Nephron progenitor cell (in vitro differentiated cells): ENCODE measurements at regions not wholly inside any gene's neighbourhood (a gene's known extent, or its start where the extent isn't known, plus 50 kb on each side); places are given as distances from the start of the nearest gene placed in this dataset.
A peak's percentile ranks its signal among the peaks of the same experiment; 100 is the strongest.

ENCODE experiments used
- DNase-seq: peaks from one replicate; pipeline ENCODE4 v3.0.0; 2021
- H3K27ac Mint-ChIP-seq: 2 replicates; pipeline ENCODE4 v1.8.0; 2021; ENCODE audit warnings: mild to moderate bottlenecking, moderate library complexity, mixed read lengths
- H3K27me3 Mint-ChIP-seq: 2 replicates; pipeline ENCODE4 v1.8.0; 2021; ENCODE audit warnings: mild to moderate bottlenecking, low read depth, mixed read lengths; ENCODE audit not compliant: poor library complexity
- H3K36me3 Mint-ChIP-seq: 2 replicates; pipeline ENCODE4 v1.8.0; 2021; ENCODE audit warnings: low read depth, mixed read lengths
- H3K4me1 Mint-ChIP-seq: 2 replicates; pipeline ENCODE4 v1.8.0; 2021; ENCODE audit warnings: mixed read lengths
- H3K4me3 Mint-ChIP-seq: 2 replicates; pipeline ENCODE4 v1.8.0; 2021; ENCODE audit warnings: mild to moderate bottlenecking, moderate library complexity, mixed read lengths
- H3K9me3 Mint-ChIP-seq: 2 replicates; pipeline ENCODE4 v1.8.0; 2021; ENCODE audit warnings: mild to moderate bottlenecking, moderate library complexity, mixed read lengths
- TF ChIP-seq, protein P1 (sequence below): fragments of 200-600 bp; sonication (generic); IDR thresholded peaks from 2 replicates; pipeline ENCODE4 v1.5.0; 2021; ENCODE audit warnings: antibody characterized with exemption

DNA sequence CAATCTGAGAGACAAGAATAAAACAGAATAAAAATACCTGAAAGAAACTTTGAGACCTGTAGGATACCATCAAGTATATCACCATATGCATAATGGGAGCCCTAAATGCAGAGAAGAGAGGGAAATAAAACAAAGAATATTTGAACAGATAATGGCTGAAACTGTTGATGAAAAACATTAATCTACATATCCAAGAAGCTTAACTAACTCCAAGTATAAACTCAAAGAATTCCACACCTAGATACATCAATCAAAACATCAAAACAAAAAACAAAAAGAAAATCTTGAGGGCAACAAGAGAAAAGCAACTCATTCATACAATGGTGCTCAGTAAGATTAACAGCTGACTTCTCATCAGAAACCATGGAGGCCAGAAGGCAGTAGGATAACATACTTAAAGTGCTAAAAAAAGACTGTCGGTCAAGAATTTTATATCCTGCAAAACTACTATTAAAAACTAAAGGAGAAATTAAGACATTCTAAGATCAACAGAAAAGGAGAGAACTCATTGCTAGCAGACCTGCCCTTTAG is 101.6 kb downstream of the FOXD1 start:
- H3K4me1 Mint-ChIP-seq, result peaks cover 6% of the 10 kb centered on the region
- no peak overlapping the region for H3K27ac Mint-ChIP-seq
- peaks cover 15% of the 10 kb centered on the region for H3K36me3 Mint-ChIP-seq
- no peak for DNase-seq
- no peak overlapping the region for H3K4me3 Mint-ChIP-seq
- H3K9me3 Mint-ChIP-seq, result peaks cover 75% of the 10 kb centered on the region
- TF ChIP-seq, protein P1, sequence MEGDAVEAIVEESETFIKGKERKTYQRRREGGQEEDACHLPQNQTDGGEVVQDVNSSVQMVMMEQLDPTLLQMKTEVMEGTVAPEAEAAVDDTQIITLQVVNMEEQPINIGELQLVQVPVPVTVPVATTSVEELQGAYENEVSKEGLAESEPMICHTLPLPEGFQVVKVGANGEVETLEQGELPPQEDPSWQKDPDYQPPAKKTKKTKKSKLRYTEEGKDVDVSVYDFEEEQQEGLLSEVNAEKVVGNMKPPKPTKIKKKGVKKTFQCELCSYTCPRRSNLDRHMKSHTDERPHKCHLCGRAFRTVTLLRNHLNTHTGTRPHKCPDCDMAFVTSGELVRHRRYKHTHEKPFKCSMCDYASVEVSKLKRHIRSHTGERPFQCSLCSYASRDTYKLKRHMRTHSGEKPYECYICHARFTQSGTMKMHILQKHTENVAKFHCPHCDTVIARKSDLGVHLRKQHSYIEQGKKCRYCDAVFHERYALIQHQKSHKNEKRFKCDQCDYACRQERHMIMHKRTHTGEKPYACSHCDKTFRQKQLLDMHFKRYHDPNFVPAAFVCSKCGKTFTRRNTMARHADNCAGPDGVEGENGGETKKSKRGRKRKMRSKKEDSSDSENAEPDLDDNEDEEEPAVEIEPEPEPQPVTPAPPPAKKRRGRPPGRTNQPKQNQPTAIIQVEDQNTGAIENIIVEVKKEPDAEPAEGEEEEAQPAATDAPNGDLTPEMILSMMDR, result no peak
- peaks cover 4% of the 10 kb centered on the region for H3K27me3 Mint-ChIP-seq

DNA sequence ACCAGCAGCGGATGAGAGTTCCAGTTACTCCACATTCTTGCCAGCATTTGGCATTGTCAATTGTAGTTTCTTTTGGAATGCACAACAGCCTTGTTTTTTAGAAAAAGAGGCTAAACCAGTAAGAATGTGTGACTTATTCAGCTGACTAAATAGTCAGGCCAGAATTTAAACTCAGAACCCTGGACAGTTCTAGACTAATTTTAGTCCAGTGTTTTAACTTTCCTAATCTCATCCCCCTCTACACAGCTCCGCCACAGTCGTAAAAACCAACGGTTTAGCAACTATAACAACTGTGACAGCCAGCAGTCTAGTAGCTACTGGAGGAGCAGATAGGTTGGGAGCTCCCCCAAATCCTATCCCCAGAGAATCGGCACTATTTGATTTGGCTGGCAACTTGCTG is 103.7 kb downstream of the FOXD1 start:
- peaks cover 17% of the 10 kb centered on the region for H3K4me1 Mint-ChIP-seq
- TF ChIP-seq, protein P1, result no peak
- H3K36me3 Mint-ChIP-seq, result peaks cover 10% of the 10 kb centered on the region
- no peak overlapping the region for H3K27ac Mint-ChIP-seq
- no peak overlapping the region for H3K4me3 Mint-ChIP-seq
- peaks cover 4% of the 10 kb centered on the region for H3K27me3 Mint-ChIP-seq
- no peak for DNase-seq
- peaks cover 63% of the 10 kb centered on the region for H3K9me3 Mint-ChIP-seq

DNA sequence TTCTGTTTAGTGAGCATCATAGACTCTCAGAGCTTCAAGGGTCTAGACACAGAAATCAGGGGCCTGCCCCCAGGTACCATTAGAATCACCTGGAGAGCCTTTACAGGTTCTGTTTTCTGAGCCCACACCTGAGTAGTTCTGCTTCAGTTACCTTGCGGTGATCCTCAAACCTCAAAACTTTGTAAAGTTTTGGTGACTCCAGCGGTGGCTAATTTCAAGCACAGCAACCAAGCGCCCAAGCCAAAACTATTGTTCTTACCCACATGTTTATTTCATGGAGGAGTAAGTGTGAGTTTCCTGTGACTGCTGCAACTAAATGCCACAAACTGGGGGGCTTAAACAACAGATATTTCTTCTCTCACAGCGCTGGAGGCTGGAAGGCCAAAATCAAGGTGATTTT is 108.9 kb downstream of the FOXD1 start:
- DNase-seq, result no peak
- no peak overlapping the region for H3K27ac Mint-ChIP-seq
- peaks cover 61% of the 10 kb centered on the region for H3K4me1 Mint-ChIP-seq
- peaks cover 7% of the 10 kb centered on the region for H3K27me3 Mint-ChIP-seq
- TF ChIP-seq, protein P1, result no peak
- H3K4me3 Mint-ChIP-seq, result no peak overlapping the region
- peaks cover 12% of the 10 kb centered on the region for H3K9me3 Mint-ChIP-seq
- H3K36me3 Mint-ChIP-seq, result no peaks in the 10 kb centered on the region

DNA sequence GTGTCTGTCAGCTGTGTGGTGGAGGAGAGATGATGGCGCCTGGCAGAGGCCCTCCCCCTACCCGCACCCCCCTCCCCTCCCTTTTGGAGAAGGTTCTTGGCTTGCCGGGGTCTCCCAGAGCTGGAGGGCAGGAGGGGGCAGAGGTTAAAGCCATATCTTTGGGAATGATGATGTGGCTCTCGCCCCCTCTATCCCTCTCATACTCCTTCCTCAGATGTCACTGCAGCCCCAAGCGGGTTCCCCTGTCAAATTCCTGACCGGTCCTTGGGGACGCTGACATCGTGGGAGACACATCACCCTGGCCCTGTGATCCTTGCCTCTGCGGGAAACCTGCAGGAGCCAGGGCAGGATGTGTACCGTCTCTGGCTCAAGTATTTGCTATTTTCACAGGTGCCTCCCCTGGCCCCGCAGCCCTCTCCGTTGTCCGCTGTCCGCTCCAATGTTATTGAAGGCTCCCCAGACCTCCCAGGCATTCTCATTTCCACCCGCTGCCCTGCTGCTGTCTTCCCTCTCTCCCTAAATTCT is 109.5 kb downstream of the FOXD1 start:
- peak; percentile 52 for DNase-seq
- H3K27me3 Mint-ChIP-seq, result peaks cover 7% of the 10 kb centered on the region
- H3K4me3 Mint-ChIP-seq, result peak overlapping the region; percentile 1
- TF ChIP-seq, protein P1, result no peak
- peaks cover 6% of the 10 kb centered on the region for H3K9me3 Mint-ChIP-seq
- H3K36me3 Mint-ChIP-seq, result no peaks in the 10 kb centered on the region
- peaks cover 67% of the 10 kb centered on the region for H3K4me1 Mint-ChIP-seq
- H3K27ac Mint-ChIP-seq, result peak overlapping the region; percentile 54

DNA sequence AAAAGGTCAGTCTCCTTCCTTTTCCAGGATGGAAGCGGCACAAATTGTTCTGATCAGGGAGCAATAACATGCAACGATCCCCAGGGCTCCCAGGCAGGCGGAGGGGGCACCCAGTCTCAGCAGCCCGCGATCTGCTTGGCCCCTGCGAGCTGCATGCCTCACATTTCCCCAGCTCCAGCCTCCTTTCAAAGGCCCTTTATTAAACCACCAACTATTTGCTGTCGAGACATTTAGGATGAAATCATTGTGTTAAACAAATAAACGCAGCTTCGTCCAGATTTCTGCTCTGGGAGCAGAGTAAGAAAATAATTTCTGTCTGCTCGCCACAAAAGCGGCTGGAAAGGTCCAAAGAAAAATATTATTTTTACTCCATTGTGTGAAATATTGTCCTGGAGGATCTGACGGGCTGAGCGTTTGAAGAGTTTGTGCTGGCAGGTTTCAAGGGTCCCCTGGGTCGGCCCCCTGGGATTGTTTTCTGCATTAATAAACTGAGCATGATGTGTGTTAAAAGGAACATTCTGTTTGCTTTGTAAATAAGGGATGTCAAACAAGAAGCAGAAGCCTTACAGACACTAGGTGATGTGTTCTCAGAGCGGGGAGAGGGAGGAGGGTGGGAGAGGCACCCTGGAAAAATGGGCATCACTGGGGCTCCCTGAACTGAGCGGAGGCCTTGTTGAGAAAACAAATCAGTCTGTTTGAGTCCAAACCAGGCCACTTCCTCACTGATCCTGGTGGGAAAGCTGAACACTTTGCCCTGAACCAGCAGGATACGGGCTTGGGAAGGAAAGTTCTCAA is 110.1 kb downstream of the FOXD1 start:
- H3K4me3 Mint-ChIP-seq, result peak overlapping the region; percentile 53
- no peak for DNase-seq
- no peaks in the 10 kb centered on the region for H3K36me3 Mint-ChIP-seq
- H3K4me1 Mint-ChIP-seq, result peaks cover 67% of the 10 kb centered on the region
- H3K27ac Mint-ChIP-seq, result peak overlapping the region; percentile 96
- TF ChIP-seq, protein P1, result no peak
- H3K9me3 Mint-ChIP-seq, result peaks cover 6% of the 10 kb centered on the region
- peaks cover 7% of the 10 kb centered on the region for H3K27me3 Mint-ChIP-seq
